ENCODE measurements at regions not wholly inside any gene's neighbourhood (a gene's known extent, or its start where the extent isn't known, plus 50 kb on each side); places are given as distances from the start of the nearest gene placed in this dataset.

DNA sequence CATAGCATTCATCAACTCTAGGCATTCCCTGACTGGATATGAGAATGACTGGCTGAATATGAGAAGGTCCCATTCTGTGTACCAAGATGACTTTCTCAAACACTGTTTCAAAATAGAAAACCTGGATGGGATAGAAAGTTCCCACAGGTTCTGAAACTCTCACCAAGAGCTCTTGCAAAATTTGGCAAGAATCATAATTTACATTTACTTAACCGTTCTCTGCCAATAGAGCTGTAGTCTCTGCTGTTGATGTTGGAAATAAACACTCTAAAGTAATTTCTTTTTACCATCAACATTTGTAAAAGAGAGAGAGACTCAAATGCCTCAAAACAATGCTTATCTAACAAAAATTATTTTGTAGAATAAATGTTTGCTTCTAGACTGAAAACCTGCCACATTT lies 221.1 kb downstream of the LMO4 start:
- Histone ChIP-seq H3K4me3 (ENCODE audit: low read depth in 1 of 3, low read length in 3 of 3) (no peak overlapping the region), H3K36me3 (ENCODE audit: control insufficient read depth in 3 of 3, insufficient read depth in 2 of 3, low read depth in 1 of 3, low read length in 3 of 3) (no peaks in the 10 kb centered on the region), H3K27ac (ENCODE audit: low read depth in 1 of 3, low read length in 2 of 3) (no peak overlapping the region), H3K9me3 (ENCODE audit: control insufficient read depth in 2 of 2, insufficient read depth in 1 of 2, low read depth in 1 of 2, low read length in 1 of 2) (peaks cover 0 to 8% of the 10 kb centered on the region in 2 donors), H3K4me1 (ENCODE audit: control insufficient read depth in 3 of 3, insufficient read depth in 2 of 3, low read depth in 1 of 3, low read length in 2 of 3) (no peaks in the 10 kb centered on the region), H3K27me3 (ENCODE audit: control insufficient read depth in 3 of 3, insufficient read depth in 3 of 3, low read length in 3 of 3) (no peaks in the 10 kb centered on the region)
- DNase-seq (no peak), FAIRE-seq (no peak)
- WGBS, 3 donors = 58 to 76% (median 69%) methylated on average over 1 of the region's 1 CpG

DNA sequence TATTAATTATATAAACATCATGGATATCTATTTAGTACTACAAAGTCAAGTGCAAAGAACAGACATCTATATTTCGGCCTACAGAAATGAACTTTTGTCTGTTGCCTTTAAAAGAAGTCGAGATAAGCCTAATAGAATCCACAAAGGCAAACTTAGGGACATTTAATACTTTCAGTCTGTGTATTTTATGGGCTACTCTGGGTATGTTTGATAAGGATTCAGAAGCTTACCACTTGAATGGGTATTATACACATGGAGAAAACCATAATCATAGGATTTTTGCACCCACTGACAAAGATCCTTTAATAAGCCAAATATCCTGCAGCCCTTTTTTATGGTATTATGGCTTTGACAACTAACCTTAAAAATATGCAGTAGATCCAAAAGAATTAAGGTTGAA lies 224.8 kb downstream of the LMO4 start:
- Histone ChIP-seq H3K4me3 (ENCODE audit: low read depth in 1 of 3, low read length in 3 of 3) (no peak overlapping the region), H3K27me3 (ENCODE audit: control insufficient read depth in 3 of 3, insufficient read depth in 3 of 3, low read length in 3 of 3) (no peaks in the 10 kb centered on the region), H3K4me1 (ENCODE audit: control insufficient read depth in 3 of 3, insufficient read depth in 2 of 3, low read depth in 1 of 3, low read length in 2 of 3) (no peaks in the 10 kb centered on the region), H3K36me3 (ENCODE audit: control insufficient read depth in 3 of 3, insufficient read depth in 2 of 3, low read depth in 1 of 3, low read length in 3 of 3) (no peaks in the 10 kb centered on the region), H3K9me3 (ENCODE audit: control insufficient read depth in 2 of 2, insufficient read depth in 1 of 2, low read depth in 1 of 2, low read length in 1 of 2) (peaks cover 0 to 3% of the 10 kb centered on the region in 2 donors), H3K27ac (ENCODE audit: low read depth in 1 of 3, low read length in 2 of 3) (no peak overlapping the region)
- WGBS, 3 donors = 81 to 88% (median 83%) methylated on average over 2 of the region's 2 CpGs
- DNase-seq (no peak), FAIRE-seq (no peak)

DNA sequence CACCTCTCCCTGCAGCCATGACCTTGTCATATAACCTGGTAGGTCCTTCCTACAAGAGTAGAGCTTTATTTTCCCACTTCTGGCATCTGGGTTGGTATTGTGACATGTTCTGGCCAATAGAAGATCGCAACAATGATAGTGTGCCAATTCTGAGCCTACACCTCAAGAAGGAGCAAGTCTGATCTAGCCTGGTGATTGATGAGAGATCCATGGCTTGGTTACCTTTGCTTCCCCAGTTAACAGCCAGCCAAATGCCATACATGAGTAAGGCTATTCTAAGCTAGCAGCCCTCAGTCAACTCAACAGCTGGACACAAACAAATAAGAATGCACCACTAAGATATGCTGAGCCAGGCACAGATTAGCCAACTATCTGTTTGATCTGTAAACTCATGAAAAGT lies 226.7 kb downstream of the LMO4 start:
- Histone ChIP-seq H3K36me3 (ENCODE audit: control insufficient read depth in 3 of 3, insufficient read depth in 2 of 3, low read depth in 1 of 3, low read length in 3 of 3) (no peaks in the 10 kb centered on the region), H3K4me1 (ENCODE audit: control insufficient read depth in 3 of 3, insufficient read depth in 2 of 3, low read depth in 1 of 3, low read length in 2 of 3) (no peaks in the 10 kb centered on the region), H3K4me3 (ENCODE audit: low read depth in 1 of 3, low read length in 3 of 3) (no peak overlapping the region), H3K27me3 (ENCODE audit: control insufficient read depth in 3 of 3, insufficient read depth in 3 of 3, low read length in 3 of 3) (no peaks in the 10 kb centered on the region), H3K9me3 (ENCODE audit: control insufficient read depth in 2 of 2, insufficient read depth in 1 of 2, low read depth in 1 of 2, low read length in 1 of 2) (peaks cover 0 to 3% of the 10 kb centered on the region in 2 donors), H3K27ac (ENCODE audit: low read depth in 1 of 3, low read length in 2 of 3) (no peak overlapping the region)
- no peak for FAIRE-seq
- WGBS, 3 donors = 88 to 96% (median 92%) methylated on average over 1 of the region's 1 CpG
- DNase-seq = no peak

DNA sequence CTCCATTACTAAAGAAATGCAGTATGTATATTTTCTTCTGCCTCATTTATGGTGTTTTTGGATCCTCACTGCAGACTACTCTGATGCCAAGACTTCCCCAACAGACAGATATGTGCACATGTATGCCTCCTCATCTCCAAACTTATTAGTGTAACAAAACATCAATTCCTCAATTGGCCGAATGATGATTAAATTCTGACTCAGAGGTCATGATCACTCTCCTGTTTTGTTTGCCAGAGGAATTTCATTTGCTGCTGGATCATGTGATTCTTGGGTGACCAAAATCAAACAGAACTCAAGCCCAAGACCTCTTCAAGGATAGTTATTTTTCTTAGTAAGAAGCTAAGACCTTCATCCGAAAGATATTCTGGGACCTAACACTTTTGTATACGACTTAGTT lies 227.6 kb downstream of the LMO4 start:
- H3K27me3 ChIP-seq (ENCODE audit: control insufficient read depth in 3 of 3, insufficient read depth in 3 of 3, low read length in 3 of 3) = no peaks in the 10 kb centered on the region
- FAIRE-seq = no peak
- no peak for DNase-seq
- peaks cover 0 to 3% of the 10 kb centered on the region in 2 donors for H3K9me3 ChIP-seq (ENCODE audit: control insufficient read depth in 2 of 2, insufficient read depth in 1 of 2, low read depth in 1 of 2, low read length in 1 of 2)
- H3K4me1 ChIP-seq (ENCODE audit: control insufficient read depth in 3 of 3, insufficient read depth in 2 of 3, low read depth in 1 of 3, low read length in 2 of 3) = no peaks in the 10 kb centered on the region
- H3K36me3 ChIP-seq (ENCODE audit: control insufficient read depth in 3 of 3, insufficient read depth in 2 of 3, low read depth in 1 of 3, low read length in 3 of 3) = no peaks in the 10 kb centered on the region
- no peak overlapping the region for H3K4me3 ChIP-seq (ENCODE audit: low read depth in 1 of 3, low read length in 3 of 3)
- 89 to 93% (median 90%) methylated on average over 3 of the region's 3 CpGs for WGBS, 3 donors
- no peak overlapping the region for H3K27ac ChIP-seq (ENCODE audit: low read depth in 1 of 3, low read length in 2 of 3)

- no peak for FAIRE-seq
- H3K9me3 ChIP-seq (ENCODE audit: control insufficient read depth in 2 of 2, insufficient read depth in 1 of 2, low read depth in 1 of 2, low read length in 1 of 2) = no peaks in the 10 kb centered on the region
- 76 to 78% (median 77%) methylated on average over 3 of the region's 3 CpGs for WGBS, 3 donors
Observed at GRCh38 chr1:87558921-87559320, 230.2 kb downstream of the LMO4 start.

DNA sequence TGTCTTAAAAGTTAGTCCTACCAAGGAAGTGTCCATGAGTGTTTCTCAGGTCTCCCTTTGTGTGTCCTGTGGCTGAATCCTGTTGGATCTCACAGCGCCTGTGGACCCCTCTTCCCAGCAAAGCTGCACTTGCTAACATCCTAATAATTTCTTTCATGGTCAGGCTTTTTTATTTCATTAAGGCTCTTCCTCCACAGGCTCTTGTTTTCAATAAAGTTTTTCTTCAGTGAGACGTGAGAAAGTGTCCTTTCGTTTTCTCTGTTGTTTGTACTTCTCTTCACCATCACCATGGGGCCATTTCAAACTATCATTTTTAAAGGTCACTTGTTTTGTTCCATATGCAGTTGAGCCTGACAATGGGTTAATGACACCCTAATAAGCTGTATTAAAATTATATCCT lies 231.5 kb downstream of the LMO4 start:
- DNase-seq = no peak
- Histone ChIP-seq H3K27ac (ENCODE audit: low read depth in 1 of 3, low read length in 2 of 3) (no peak overlapping the region), H3K9me3 (ENCODE audit: control insufficient read depth in 2 of 2, insufficient read depth in 1 of 2, low read depth in 1 of 2, low read length in 1 of 2) (no peaks in the 10 kb centered on the region), H3K4me1 (ENCODE audit: control insufficient read depth in 3 of 3, insufficient read depth in 2 of 3, low read depth in 1 of 3, low read length in 2 of 3) (no peaks in the 10 kb centered on the region), H3K36me3 (ENCODE audit: control insufficient read depth in 3 of 3, insufficient read depth in 2 of 3, low read depth in 1 of 3, low read length in 3 of 3) (no peaks in the 10 kb centered on the region), H3K4me3 (ENCODE audit: low read depth in 1 of 3, low read length in 3 of 3) (no peak overlapping the region), H3K27me3 (ENCODE audit: control insufficient read depth in 3 of 3, insufficient read depth in 3 of 3, low read length in 3 of 3) (no peaks in the 10 kb centered on the region)
- FAIRE-seq = no peak
- WGBS, 3 donors = 84 to 92% (median 92%) methylated on average over 3 of the region's 3 CpGs

More at GRCh38 chr1:87558921-87559320, 230.2 kb downstream of the LMO4 start:
- Histone ChIP-seq H3K36me3 (ENCODE audit: control insufficient read depth in 3 of 3, insufficient read depth in 2 of 3, low read depth in 1 of 3, low read length in 3 of 3) (no peaks in the 10 kb centered on the region), H3K27ac (ENCODE audit: low read depth in 1 of 3, low read length in 2 of 3) (no peak overlapping the region), H3K4me1 (ENCODE audit: control insufficient read depth in 3 of 3, insufficient read depth in 2 of 3, low read depth in 1 of 3, low read length in 2 of 3) (no peaks in the 10 kb centered on the region), H3K27me3 (ENCODE audit: control insufficient read depth in 3 of 3, insufficient read depth in 3 of 3, low read length in 3 of 3) (no peaks in the 10 kb centered on the region), H3K4me3 (ENCODE audit: low read depth in 1 of 3, low read length in 3 of 3) (no peak overlapping the region)
- DNase-seq = no peak

DNA sequence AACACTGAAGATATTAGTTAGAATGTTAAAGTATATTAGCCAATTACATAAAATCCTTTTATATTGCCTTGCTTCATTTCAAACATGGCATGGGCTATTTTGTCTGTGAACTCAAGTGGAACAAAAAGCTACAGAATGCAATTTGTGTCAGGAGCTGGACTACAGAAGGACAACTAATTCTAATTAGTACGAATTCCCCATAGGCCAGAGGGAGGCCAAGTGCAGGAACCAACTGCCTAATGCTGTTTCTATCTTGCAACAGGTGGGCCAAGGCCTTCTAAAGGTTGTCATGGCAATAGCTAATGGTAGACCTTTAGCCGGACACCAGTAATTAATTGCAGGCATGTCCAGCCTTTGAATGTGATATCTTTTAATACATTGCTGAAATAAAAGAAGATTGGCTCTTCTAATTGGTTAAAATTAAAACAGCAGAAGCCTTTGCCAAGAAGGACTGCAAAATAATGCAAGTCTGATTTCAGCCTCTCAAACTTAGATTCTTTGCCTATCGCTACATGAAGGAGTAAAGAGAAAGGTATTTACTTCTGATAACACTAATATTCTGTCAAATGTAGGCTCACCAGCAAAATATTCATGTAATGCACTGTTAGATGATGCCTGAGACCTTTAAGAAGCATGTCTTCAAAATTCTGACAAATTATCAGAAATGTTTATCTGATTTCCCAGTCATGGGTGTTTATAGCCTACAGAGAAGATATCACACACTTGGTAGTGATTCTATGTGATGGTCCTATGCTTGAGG lies 232.1 kb downstream of the LMO4 start:
- Histone ChIP-seq H3K4me1 (ENCODE audit: control insufficient read depth in 3 of 3, insufficient read depth in 2 of 3, low read depth in 1 of 3, low read length in 2 of 3) (no peaks in the 10 kb centered on the region), H3K36me3 (ENCODE audit: control insufficient read depth in 3 of 3, insufficient read depth in 2 of 3, low read depth in 1 of 3, low read length in 3 of 3) (no peaks in the 10 kb centered on the region), H3K27ac (ENCODE audit: low read depth in 1 of 3, low read length in 2 of 3) (no peak overlapping the region), H3K4me3 (ENCODE audit: low read depth in 1 of 3, low read length in 3 of 3) (no peak overlapping the region), H3K9me3 (ENCODE audit: control insufficient read depth in 2 of 2, insufficient read depth in 1 of 2, low read depth in 1 of 2, low read length in 1 of 2) (no peaks in the 10 kb centered on the region), H3K27me3 (ENCODE audit: control insufficient read depth in 3 of 3, insufficient read depth in 3 of 3, low read length in 3 of 3) (no peaks in the 10 kb centered on the region)
- WGBS, 3 donors = 88 to 92% (median 92%) methylated on average over 3 of the region's 3 CpGs
- DNase-seq (no peak), FAIRE-seq (no peak)

DNA sequence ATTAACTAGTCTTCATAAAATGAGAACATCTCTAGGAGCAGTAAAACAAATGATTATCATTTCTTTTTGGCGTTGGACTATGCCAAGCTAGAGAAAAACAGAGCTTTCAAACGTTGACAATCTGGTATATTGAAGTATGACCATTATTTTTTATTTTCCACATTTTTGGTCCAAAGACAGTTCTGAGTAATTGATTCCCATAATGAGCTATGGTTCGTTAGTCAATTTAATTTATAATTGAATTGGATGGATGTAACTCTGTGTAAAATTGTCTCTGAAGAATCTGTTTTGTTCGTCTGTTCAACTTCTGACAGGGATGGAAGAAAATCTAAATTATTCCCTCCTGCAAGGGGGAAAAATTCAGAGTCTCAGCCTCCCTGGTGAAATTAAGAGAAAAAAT lies 234.5 kb downstream of the LMO4 start:
- no peaks in the 10 kb centered on the region for H3K36me3 ChIP-seq (ENCODE audit: control insufficient read depth in 3 of 3, insufficient read depth in 2 of 3, low read depth in 1 of 3, low read length in 3 of 3)
- no peak for DNase-seq
- 74 to 84% (median 81%) methylated on average over 4 of the region's 4 CpGs for WGBS, 3 donors
- no peak overlapping the region for H3K4me3 ChIP-seq (ENCODE audit: low read depth in 1 of 3, low read length in 3 of 3)
- no peaks in the 10 kb centered on the region for H3K27me3 ChIP-seq (ENCODE audit: control insufficient read depth in 3 of 3, insufficient read depth in 3 of 3, low read length in 3 of 3)
- FAIRE-seq = no peak
- no peaks in the 10 kb centered on the region for H3K4me1 ChIP-seq (ENCODE audit: control insufficient read depth in 3 of 3, insufficient read depth in 2 of 3, low read depth in 1 of 3, low read length in 2 of 3)
- H3K27ac ChIP-seq (ENCODE audit: low read depth in 1 of 3, low read length in 2 of 3) = no peak overlapping the region
- no peaks in the 10 kb centered on the region for H3K9me3 ChIP-seq (ENCODE audit: control insufficient read depth in 2 of 2, insufficient read depth in 1 of 2, low read depth in 1 of 2, low read length in 1 of 2)

DNA sequence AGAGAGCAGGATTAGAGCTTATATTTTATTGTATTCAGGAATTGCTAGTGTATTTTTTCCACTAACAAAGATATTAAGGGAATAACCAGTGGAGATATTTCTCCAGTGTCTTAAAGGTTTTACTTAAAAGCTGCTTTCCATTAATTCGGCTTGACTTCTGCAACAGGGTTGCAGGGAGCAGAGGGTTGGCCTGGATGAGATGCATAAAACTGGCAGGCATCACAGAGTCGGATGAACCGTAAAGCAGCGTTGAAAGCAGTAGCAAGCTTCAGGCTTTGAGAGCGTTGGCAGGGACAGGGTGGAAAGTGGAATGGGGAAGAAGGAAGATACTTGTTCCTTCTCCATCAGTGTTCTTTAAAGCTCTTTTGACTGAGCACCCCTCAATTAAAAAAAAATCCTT lies 237.2 kb downstream of the LMO4 start:
- Histone ChIP-seq H3K36me3 (ENCODE audit: control insufficient read depth in 3 of 3, insufficient read depth in 2 of 3, low read depth in 1 of 3, low read length in 3 of 3) (no peaks in the 10 kb centered on the region), H3K27me3 (ENCODE audit: control insufficient read depth in 3 of 3, insufficient read depth in 3 of 3, low read length in 3 of 3) (no peaks in the 10 kb centered on the region), H3K4me3 (ENCODE audit: low read depth in 1 of 3, low read length in 3 of 3) (no peak overlapping the region), H3K9me3 (ENCODE audit: control insufficient read depth in 2 of 2, insufficient read depth in 1 of 2, low read depth in 1 of 2, low read length in 1 of 2) (no peaks in the 10 kb centered on the region), H3K4me1 (ENCODE audit: control insufficient read depth in 3 of 3, insufficient read depth in 2 of 3, low read depth in 1 of 3, low read length in 2 of 3) (no peaks in the 10 kb centered on the region), H3K27ac (ENCODE audit: low read depth in 1 of 3, low read length in 2 of 3) (no peak overlapping the region)
- WGBS, 3 donors = 90% methylated on average over 5 of the region's 5 CpGs
- DNase-seq (no peak), FAIRE-seq (no peak)

Data from small intestine (tissue), 7 donors.